Type B pancreatic cell (in vitro differentiated cells): ENCODE measurements at regions not wholly inside any gene's neighbourhood (a gene's known extent, or its start where the extent isn't known, plus 50 kb on each side); places are given as distances from the start of the nearest gene placed in this dataset.
"Not testable (repeated sequence)": the region's sequence is repeated elsewhere in the genome, so short reads cannot be mapped to it uniquely, and the experiment has no call there.

Source experiments
- DNase-seq: peaks from one replicate; pipeline ENCODE4 v3.0.0; 2021; ENCODE audit warnings: mixed read lengths; ENCODE audit not compliant: unreplicated experiment; ENCODE audit errors: extremely low spot score
- H3K27ac Mint-ChIP-seq: 2 replicates; pipeline ENCODE4 v1.8.0; 2021; ENCODE audit warnings: mild to moderate bottlenecking, mixed read lengths
- H3K27me3 Mint-ChIP-seq: 2 replicates; pipeline ENCODE4 v1.8.0; 2021; ENCODE audit warnings: mixed read lengths
- H3K36me3 Mint-ChIP-seq: 2 replicates; pipeline ENCODE4 v1.8.0; 2021; ENCODE audit warnings: mixed read lengths
- H3K4me1 Mint-ChIP-seq: one replicate; pipeline ENCODE4 v1.8.0; 2021; ENCODE audit warnings: mixed read lengths; ENCODE audit not compliant: unreplicated experiment
- H3K4me3 Mint-ChIP-seq: 2 replicates; pipeline ENCODE4 v1.8.0; 2021; ENCODE audit warnings: mild to moderate bottlenecking, mixed read lengths
- H3K9me3 Mint-ChIP-seq: 2 replicates; pipeline ENCODE4 v1.8.0; 2021; ENCODE audit warnings: mixed read lengths
- CTCF ChIP-seq: fragments of 200-600 bp; sonication (generic); conservative IDR thresholded peaks from 2 replicates; pipeline ENCODE4 v1.5.0; 2021; ENCODE audit warnings: antibody characterized with exemption, mild to moderate bottlenecking

DNA sequence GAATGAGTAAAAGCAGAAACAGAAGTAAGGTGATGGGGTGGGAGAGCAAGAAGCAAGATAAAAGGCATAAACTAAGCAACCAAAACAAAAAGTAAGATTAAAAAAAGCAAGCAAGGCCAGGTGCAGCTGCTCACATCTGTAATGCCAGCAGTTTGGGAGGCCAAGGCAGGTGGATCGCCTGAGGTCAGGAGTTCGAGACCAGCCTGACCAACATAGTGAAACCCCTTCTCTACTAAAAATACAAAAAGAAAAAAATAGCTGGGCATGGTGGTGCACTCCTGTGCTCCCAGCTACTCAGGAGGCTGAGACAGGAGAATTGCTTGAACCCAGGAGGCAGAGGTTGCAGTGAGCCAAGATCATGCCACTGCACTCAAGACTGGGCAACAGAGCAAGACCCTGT is 90.6 kb downstream of the PPIAL4G start:
- H3K9me3 Mint-ChIP-seq, DNase-seq, H3K27me3 Mint-ChIP-seq, H3K4me3 Mint-ChIP-seq, H3K4me1 Mint-ChIP-seq, H3K36me3 Mint-ChIP-seq, H3K27ac Mint-ChIP-seq: not testable (repeated sequence)

DNA sequence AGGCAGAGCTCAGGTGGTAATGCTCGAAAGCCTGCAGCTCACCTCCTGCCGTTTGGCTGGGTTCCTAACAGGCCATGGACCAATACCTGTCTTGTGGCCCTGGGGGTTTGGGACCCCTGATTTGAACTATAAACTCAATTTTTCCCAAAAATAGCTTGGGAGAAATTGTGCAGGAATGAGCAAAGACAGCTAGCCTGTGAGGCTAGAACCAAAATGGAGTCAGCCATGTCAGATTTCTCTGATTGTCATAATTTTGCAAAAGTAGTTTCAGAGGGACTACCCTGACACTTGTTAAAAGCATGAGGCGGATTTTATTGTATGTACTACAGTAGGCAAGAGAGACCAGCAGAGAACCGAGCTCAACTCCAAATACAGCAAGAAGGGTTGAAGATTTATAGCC is 91.8 kb downstream of the PPIAL4G start:
- H3K4me1 Mint-ChIP-seq, H3K9me3 Mint-ChIP-seq, H3K27ac Mint-ChIP-seq, DNase-seq, H3K27me3 Mint-ChIP-seq, H3K36me3 Mint-ChIP-seq, H3K4me3 Mint-ChIP-seq: not testable (repeated sequence)

DNA sequence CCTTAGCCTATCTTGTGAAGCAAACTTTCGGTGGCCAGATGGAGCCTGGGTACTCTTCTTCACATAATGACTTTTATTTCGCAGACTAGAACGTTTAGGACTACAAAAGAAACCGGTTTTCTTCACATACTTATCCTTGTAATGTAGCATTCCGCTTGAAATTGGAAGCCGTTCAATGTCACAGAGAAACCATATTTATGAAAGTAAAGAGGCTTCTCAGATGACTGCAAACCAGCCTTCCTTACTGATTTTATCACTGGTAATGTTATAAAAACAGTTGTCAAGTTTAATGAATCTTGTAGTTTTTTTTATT is 94.1 kb downstream of the PPIAL4G start:
- peaks cover 4% of the 10 kb centered on the region for H3K36me3 Mint-ChIP-seq
- no peak for TF ChIP-seq CTCF
- peaks cover 5% of the 10 kb centered on the region for H3K9me3 Mint-ChIP-seq
- H3K27me3 Mint-ChIP-seq, result peaks cover 4% of the 10 kb centered on the region
- H3K4me1 Mint-ChIP-seq, result peaks cover 9% of the 10 kb centered on the region
- peak overlapping the region; percentile 99 for H3K27ac Mint-ChIP-seq
- H3K4me3 Mint-ChIP-seq, result peak overlapping the region; percentile 92
- no peak for DNase-seq

- H3K36me3 Mint-ChIP-seq, result peaks cover 4% of the 10 kb centered on the region
- peaks cover 4% of the 10 kb centered on the region for H3K27me3 Mint-ChIP-seq
- H3K9me3 Mint-ChIP-seq, result peaks cover 5% of the 10 kb centered on the region
- TF ChIP-seq CTCF, result no peak
- H3K4me3 Mint-ChIP-seq, result peak overlapping the region; percentile 92
- peak overlapping the region; percentile 99 for H3K27ac Mint-ChIP-seq
- DNase-seq, result peak; percentile 77
- H3K4me1 Mint-ChIP-seq, result peaks cover 9% of the 10 kb centered on the region
These were observed 94.7 kb downstream of the PPIAL4G start for GRCh38 chr1:148388260-148389026.

GRCh38 chr1:148387949-148388259 is 95.2 kb downstream of the PPIAL4G start:
- not testable (repeated sequence) for DNase-seq, H3K4me1 Mint-ChIP-seq, H3K36me3 Mint-ChIP-seq, H3K27me3 Mint-ChIP-seq, H3K9me3 Mint-ChIP-seq
- Mint-ChIP-seq H3K4me3 (peak overlapping the region; percentile 92), H3K27ac (peak overlapping the region; percentile 99)

GRCh38 chr1:148387122-148387948 is 95.8 kb downstream of the PPIAL4G start:
- H3K9me3 Mint-ChIP-seq, H3K36me3 Mint-ChIP-seq, DNase-seq, H3K4me1 Mint-ChIP-seq, H3K27me3 Mint-ChIP-seq: not testable (repeated sequence)
- Mint-ChIP-seq H3K4me3 (peak overlapping the region; percentile 31), H3K27ac (peak overlapping the region; percentile 99)

GRCh38 chr1:148386617-148387016 is 96.5 kb downstream of the PPIAL4G start:
- Mint-ChIP-seq H3K27me3 (peaks cover 4% of the 10 kb centered on the region), H3K27ac (no peak overlapping the region), H3K9me3 (peaks cover 5% of the 10 kb centered on the region), H3K4me1 (peaks cover 9% of the 10 kb centered on the region), H3K4me3 (peak overlapping the region; percentile 21), H3K36me3 (peaks cover 4% of the 10 kb centered on the region)
- TF ChIP-seq CTCF, result no peak
- DNase-seq, result no peak

DNA sequence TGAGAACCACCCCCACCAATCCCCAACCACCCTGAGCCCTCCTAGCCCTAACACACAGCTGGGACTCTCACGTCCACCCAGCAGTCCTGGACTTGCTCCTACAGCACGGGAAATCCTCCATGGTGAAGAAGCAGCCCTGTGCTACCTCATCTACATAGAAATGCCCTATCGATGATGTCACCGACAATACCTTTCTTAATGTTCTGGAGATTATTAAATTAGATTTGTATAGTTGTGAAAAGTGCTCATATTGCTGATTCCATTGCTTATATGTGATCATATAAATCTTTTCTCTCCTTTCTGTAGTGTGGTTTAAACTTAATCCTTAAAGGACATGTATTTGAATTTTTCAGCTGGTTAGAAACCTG is 97.1 kb downstream of the PPIAL4G start:
- H3K4me3 Mint-ChIP-seq, H3K27me3 Mint-ChIP-seq, H3K9me3 Mint-ChIP-seq, H3K4me1 Mint-ChIP-seq, H3K36me3 Mint-ChIP-seq, DNase-seq: not testable (repeated sequence)
- peak overlapping the region; percentile 35 for H3K27ac Mint-ChIP-seq
